H1 (cell line): ENCODE measurements at regions not wholly inside any gene's neighbourhood (a gene's known extent, or its start where the extent isn't known, plus 50 kb on each side); places are given as distances from the start of the nearest gene placed in this dataset.

Experiments used
- ASH2L ChIP-seq: fragments of 200-600, 300-600 bp; sonication (generic); IDR thresholded peaks from one replicate; pipeline ENCODE4 v1.7.1; 2017; ENCODE audit warnings: low read length
- CBX8 ChIP-seq: fragments of 300-800, 300-1000 bp; sonication (generic); IDR thresholded peaks from 2 replicates; pipeline ENCODE4 v1.7.1; 2016; ENCODE audit warnings: low read depth, low read length, borderline replicate concordance
- PHF8 ChIP-seq: fragments of 200-600 bp; sonication (generic); conservative IDR thresholded peaks from 2 replicates; pipeline ENCODE4 v1.7.1; 2012; ENCODE audit warnings: low read depth, mild to moderate bottlenecking, inconsistent platforms, low read length, moderate library complexity
- POU5F1 ChIP-seq: IDR thresholded peaks from 2 replicates; pipeline ENCODE4 v1.6.1; 2011; ENCODE audit warnings: low read depth, mild to moderate bottlenecking, low read length, moderate library complexity
- TEAD4 ChIP-seq: IDR thresholded peaks from 2 replicates; pipeline ENCODE4 v1.6.1; 2012; ENCODE audit warnings: low read depth, low read length, inconsistent platforms, mixed read lengths

DNA sequence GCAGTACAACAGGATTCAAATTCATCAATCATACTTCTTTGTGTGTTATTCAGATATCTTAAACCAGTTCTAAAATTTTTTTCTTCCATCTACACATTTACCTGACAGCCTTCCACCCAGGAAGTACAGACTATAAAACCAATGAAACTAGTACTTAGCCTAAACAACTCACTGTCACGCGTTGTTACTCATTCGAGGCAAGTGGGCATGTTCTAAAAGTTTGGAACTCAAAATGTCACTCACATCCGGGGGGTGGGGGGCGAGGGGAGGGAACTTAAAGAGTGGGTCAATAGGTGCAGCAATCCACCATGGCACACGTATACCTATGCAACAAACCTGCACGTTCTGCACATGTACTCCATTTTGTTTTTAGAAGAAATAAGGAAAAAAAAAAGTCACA lies 90.4 kb upstream of the PLEKHM1 start (continued):
- TF ChIP-seq POU5F1 (no peak), PHF8 (no peak), ASH2L (no peak), TEAD4 (no peak), CBX8 (no peak)
